GM13976 (cell line): ENCODE measurements at regions not wholly inside any gene's neighbourhood (a gene's known extent, or its start where the extent isn't known, plus 50 kb on each side); places are given as distances from the start of the nearest gene placed in this dataset.

Experiments used
- DNase-seq: peaks from one replicate; pipeline ENCODE4 v3.0.0; 2012; ENCODE audit warnings: low spot score
- in situ Hi-C: fragments of 300-500 bp; cut with MboI; formaldehyde crosslinking; loops from one replicate; pipeline ENCODE4 v1.12.0; 2022; ENCODE audit warnings: low sequenced_read_pairs, mixed read lengths, inconsistent platforms; ENCODE audit not compliant: unreplicated experiment
- TF ChIP-seq, protein P1 (sequence below): IDR thresholded peaks from 2 replicates; pipeline ENCODE4 v1.5.1; 2012; ENCODE audit warnings: borderline replicate concordance, mild to moderate bottlenecking; ENCODE audit not compliant: insufficient read depth; ENCODE audit errors: extremely low read depth, missing control alignments, control extremely low read depth

DNA sequence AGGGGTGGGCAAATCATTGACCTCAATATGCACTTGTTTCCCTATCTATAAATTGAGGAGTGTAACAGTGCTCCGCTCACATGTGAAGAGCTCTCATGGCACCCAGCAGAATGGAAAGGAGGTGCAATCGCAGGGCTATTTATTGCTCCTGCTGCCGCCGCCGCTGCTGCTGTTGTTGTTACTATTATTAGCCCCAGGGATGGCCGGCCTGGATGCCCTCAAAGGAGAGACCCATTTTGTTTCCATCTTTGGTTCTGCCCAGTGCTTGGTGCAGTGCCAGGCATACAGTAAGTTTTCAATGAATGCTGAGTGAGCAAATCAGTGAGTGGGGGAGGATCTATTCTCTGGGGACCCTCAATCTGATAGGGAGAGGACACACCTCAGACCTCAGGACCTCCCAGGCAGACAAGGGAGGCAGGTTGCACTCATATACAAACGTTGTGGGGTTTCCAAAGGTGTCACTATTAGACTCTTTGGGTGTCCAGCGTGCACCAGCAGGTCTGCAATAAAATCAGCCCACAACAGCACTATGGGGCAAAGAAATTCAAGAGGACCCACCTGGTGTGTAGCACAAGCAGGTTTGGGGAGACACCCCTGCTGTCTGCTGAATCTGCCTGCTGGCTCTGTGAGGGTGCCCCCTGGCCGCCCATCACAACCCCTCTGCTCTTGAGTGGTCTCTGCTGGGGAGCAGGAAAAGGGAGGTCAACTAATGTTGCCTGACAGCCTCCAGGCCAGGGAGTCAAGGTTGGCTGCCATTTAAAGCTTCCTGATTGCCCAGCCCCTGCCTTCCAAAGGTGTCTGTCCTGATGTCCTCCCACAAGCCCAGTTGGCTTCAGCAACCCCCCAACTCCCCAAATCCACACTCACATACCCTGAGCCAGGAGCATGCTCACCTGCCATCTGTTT is 136.3 kb downstream of the ACTL8 start:
- TF ChIP-seq, protein P1, sequence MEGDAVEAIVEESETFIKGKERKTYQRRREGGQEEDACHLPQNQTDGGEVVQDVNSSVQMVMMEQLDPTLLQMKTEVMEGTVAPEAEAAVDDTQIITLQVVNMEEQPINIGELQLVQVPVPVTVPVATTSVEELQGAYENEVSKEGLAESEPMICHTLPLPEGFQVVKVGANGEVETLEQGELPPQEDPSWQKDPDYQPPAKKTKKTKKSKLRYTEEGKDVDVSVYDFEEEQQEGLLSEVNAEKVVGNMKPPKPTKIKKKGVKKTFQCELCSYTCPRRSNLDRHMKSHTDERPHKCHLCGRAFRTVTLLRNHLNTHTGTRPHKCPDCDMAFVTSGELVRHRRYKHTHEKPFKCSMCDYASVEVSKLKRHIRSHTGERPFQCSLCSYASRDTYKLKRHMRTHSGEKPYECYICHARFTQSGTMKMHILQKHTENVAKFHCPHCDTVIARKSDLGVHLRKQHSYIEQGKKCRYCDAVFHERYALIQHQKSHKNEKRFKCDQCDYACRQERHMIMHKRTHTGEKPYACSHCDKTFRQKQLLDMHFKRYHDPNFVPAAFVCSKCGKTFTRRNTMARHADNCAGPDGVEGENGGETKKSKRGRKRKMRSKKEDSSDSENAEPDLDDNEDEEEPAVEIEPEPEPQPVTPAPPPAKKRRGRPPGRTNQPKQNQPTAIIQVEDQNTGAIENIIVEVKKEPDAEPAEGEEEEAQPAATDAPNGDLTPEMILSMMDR: no peak
- in situ Hi-C loops: no loop called here
- no peak for DNase-seq

GRCh38 chr1:17892225-17892624 is 137.1 kb downstream of the ACTL8 start:
- in situ Hi-C loops: no loop called here
- no peak for DNase-seq
- TF ChIP-seq, protein P1: no peak

DNA sequence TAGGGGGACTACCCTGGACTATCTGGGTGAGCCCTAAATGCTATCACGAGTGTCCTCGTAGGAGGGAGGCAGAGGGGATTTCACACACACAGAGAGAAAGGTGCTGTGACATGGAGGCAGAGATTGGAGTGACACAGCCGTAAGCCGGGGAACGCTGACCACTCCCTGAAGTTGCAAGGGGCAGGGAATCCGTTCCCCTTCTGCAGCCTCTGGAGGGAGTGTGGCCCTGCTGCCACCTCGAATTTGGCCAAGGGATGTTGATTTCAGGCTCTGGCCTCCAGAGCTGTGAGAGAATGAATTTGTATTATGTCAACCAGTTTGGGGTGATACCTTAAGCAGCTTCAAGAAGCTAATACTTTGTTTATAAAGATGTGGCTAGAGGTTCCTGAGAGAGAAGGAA is 137.7 kb downstream of the ACTL8 start:
- in situ Hi-C loops: no loop called here
- TF ChIP-seq, protein P1: no peak
- no peak for DNase-seq

- in situ Hi-C loops: no loop called here
- no peak for DNase-seq
- TF ChIP-seq, protein P1: no peak
Observed at GRCh38 chr1:17893891-17894631, 138.9 kb downstream of the ACTL8 start.

- in situ Hi-C loops: no loop called here
- TF ChIP-seq, protein P1: no peak
- no peak for DNase-seq
Observed at GRCh38 chr1:17895401-17895800, 140.3 kb downstream of the ACTL8 start.

DNA sequence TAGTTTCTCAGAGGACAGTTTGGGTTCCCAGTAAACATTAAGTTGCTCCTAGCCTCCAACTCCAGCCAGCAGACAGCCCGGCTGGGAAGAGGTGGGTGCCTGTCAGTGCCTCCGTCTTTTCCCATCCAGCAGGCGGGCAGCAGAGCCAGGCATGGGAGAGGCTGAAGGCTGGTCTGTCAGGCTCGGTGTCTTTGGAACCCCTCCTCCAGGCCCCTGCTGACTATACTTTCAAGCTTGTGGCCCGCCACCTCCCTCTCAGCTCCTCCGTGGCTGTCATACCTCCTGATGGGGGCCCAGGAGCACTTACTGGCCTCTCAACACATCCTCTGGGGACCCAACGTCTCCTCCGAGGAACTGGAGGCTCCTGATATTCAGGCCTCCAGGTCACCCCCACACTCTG is 140.9 kb downstream of the ACTL8 start:
- TF ChIP-seq, protein P1: no peak
- in situ Hi-C loops: no loop called here
- DNase-seq: no peak
